ENCODE measurements at regions not wholly inside any gene's neighbourhood (a gene's known extent, or its start where the extent isn't known, plus 50 kb on each side); places are given as distances from the start of the nearest gene placed in this dataset.

DNA sequence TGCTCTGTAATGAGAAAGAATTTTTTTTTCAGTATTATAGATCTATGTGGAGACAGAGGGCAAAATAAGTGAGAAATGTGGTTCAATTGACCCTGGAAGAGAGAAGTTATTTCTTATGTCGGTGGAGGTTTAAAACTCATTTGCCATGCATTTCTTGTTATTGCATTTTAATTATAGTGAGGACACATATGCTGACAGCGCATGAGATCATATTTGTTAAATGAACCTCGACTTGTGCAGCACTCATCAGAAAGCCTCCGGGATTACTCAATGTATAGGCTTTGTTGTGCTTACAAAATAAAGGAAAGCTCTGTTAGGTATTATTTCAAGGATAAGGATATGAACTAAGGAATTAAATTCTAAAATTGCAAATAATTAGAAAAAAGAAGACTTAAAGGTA lies 915.1 kb upstream of the MAP3K7 start:
- no peak for TF ChIP-seq EZH2 (IDR thresholded peaks at IDR 0.05; ENCODE audit: borderline replicate concordance, low read length)
- TF ChIP-seq, protein P1, sequence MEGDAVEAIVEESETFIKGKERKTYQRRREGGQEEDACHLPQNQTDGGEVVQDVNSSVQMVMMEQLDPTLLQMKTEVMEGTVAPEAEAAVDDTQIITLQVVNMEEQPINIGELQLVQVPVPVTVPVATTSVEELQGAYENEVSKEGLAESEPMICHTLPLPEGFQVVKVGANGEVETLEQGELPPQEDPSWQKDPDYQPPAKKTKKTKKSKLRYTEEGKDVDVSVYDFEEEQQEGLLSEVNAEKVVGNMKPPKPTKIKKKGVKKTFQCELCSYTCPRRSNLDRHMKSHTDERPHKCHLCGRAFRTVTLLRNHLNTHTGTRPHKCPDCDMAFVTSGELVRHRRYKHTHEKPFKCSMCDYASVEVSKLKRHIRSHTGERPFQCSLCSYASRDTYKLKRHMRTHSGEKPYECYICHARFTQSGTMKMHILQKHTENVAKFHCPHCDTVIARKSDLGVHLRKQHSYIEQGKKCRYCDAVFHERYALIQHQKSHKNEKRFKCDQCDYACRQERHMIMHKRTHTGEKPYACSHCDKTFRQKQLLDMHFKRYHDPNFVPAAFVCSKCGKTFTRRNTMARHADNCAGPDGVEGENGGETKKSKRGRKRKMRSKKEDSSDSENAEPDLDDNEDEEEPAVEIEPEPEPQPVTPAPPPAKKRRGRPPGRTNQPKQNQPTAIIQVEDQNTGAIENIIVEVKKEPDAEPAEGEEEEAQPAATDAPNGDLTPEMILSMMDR (conservative IDR thresholded peaks at IDR 0.05 in 1 of 2, IDR thresholded peaks at IDR 0.05 in 1 of 2; ENCODE audit: extremely low read depth in 1 of 2, insufficient read depth in 1 of 2, low read depth in 1 of 2, low read length in 2 of 2), result no peak

Measured in mammary epithelial cell (primary cell).